Gastrocnemius medialis (tissue), 4 donors: ENCODE measurements at regions not wholly inside any gene's neighbourhood (a gene's known extent, or its start where the extent isn't known, plus 50 kb on each side); places are given as distances from the start of the nearest gene placed in this dataset.

Source experiments
- POLR2A ChIP-seq, 2 donors: fragments of 450-650 bp; IDR thresholded peaks; one replicate each; pipeline ENCODE4 v1.6.1; 2017; ENCODE audit warnings: antibody characterized with exemption in 2 of 2, mild to moderate bottlenecking in 2 of 2, moderate library complexity in 2 of 2
- TF ChIP-seq, protein P1 (sequence below), 5 experiments: fragments of 450-650 bp in 3 of 5; fragments of 200-600 bp in 2 of 5; sonication (generic) in 2 of 5; IDR thresholded peaks in 4 of 5; conservative IDR thresholded peaks in 1 of 5; 1 replicate in 4 of 5; 2 replicates in 1 of 5; pipeline ENCODE4 v1.5.1; 2016 to 2019; ENCODE audit warnings: antibody characterized with exemption in 5 of 5, mild to moderate bottlenecking in 3 of 5, moderate library complexity in 3 of 5

DNA sequence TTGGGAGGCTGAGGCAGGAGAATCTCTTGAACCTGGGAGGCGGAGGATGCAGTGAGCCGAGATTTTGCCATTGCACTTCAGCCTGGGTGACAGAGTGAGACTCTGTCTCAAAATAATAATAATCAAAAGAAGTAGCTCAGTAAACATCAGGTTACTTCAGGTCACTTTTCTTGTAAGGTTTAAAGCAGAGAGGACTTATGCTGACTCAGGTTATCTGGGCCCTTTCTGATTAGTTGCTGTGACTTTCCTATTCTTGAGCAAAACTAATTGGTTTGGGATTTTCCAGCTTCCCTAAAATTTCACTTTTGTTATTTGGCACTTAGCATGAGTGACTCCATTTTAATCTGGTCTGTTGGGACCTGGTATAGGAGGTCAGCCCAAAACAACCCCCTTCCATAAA, 812.9 kb downstream of the NLGN4X start:
- TF ChIP-seq, protein P1, sequence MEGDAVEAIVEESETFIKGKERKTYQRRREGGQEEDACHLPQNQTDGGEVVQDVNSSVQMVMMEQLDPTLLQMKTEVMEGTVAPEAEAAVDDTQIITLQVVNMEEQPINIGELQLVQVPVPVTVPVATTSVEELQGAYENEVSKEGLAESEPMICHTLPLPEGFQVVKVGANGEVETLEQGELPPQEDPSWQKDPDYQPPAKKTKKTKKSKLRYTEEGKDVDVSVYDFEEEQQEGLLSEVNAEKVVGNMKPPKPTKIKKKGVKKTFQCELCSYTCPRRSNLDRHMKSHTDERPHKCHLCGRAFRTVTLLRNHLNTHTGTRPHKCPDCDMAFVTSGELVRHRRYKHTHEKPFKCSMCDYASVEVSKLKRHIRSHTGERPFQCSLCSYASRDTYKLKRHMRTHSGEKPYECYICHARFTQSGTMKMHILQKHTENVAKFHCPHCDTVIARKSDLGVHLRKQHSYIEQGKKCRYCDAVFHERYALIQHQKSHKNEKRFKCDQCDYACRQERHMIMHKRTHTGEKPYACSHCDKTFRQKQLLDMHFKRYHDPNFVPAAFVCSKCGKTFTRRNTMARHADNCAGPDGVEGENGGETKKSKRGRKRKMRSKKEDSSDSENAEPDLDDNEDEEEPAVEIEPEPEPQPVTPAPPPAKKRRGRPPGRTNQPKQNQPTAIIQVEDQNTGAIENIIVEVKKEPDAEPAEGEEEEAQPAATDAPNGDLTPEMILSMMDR (IDR thresholded peaks at IDR 0.05 in 4 of 5, conservative IDR thresholded peaks at IDR 0.05 in 1 of 5), result no peak
- TF ChIP-seq POLR2A (IDR thresholded peaks at IDR 0.05), result no peak
